HG02852 (cell line): ENCODE measurements at regions not wholly inside any gene's neighbourhood (a gene's known extent, or its start where the extent isn't known, plus 50 kb on each side); places are given as distances from the start of the nearest gene placed in this dataset.

Source experiments
- ATAC-seq: cut with Tn5 transposase; IDR thresholded peaks from one replicate; pipeline ENCODE4 v1.9.1; 2021; ENCODE audit warnings: mild to moderate bottlenecking, moderate library complexity; ENCODE audit not compliant: unreplicated experiment

GRCh38 chr5:63375851-63376250, 586.4 kb downstream of the HTR1A start:
- ATAC-seq: no peak

GRCh38 chr5:63374085-63374484, 588.2 kb downstream of the HTR1A start:
- no peak for ATAC-seq

- ATAC-seq: no peak
Observed at GRCh38 chr5:63351164-63351563, 611.1 kb downstream of the HTR1A start.

GRCh38 chr5:63346451-63346850, 615.8 kb downstream of the HTR1A start:
- no peak for ATAC-seq

GRCh38 chr5:63341442-63341841, 620.8 kb downstream of the HTR1A start:
- ATAC-seq: no peak

GRCh38 chr5:63323926-63324325, 638.3 kb downstream of the HTR1A start:
- no peak for ATAC-seq

GRCh38 chr5:63314551-63314950, 647.7 kb downstream of the HTR1A start:
- ATAC-seq: no peak

GRCh38 chr5:63310644-63311043, 651.6 kb downstream of the HTR1A start:
- no peak for ATAC-seq

- ATAC-seq: no peak
Observed at GRCh38 chr5:63306909-63307308, 655.3 kb downstream of the HTR1A start.

GRCh38 chr5:63293317-63293716, 668.9 kb downstream of the HTR1A start:
- no peak for ATAC-seq

GRCh38 chr5:63286724-63287123, 675.5 kb downstream of the HTR1A start:
- ATAC-seq: no peak

- ATAC-seq: no peak
Observed at GRCh38 chr5:63263411-63263810, 684.8 kb downstream of the LRRC70 start.

- no peak for ATAC-seq
Observed at GRCh38 chr5:63262185-63262981, 683.8 kb downstream of the LRRC70 start.

GRCh38 chr5:63261695-63262094, 683.1 kb downstream of the LRRC70 start:
- ATAC-seq: no peak

GRCh38 chr5:63255594-63255993, 677.0 kb downstream of the LRRC70 start:
- ATAC-seq: no peak

GRCh38 chr5:63250939-63251338, 672.3 kb downstream of the LRRC70 start:
- ATAC-seq: no peak

GRCh38 chr5:63249960-63250359, 671.3 kb downstream of the LRRC70 start:
- no peak for ATAC-seq

- no peak for ATAC-seq
Observed at GRCh38 chr5:63247651-63248050, 669.0 kb downstream of the LRRC70 start.

GRCh38 chr5:63245271-63245670, 666.7 kb downstream of the LRRC70 start:
- ATAC-seq: no peak

GRCh38 chr5:63240063-63240755, 661.6 kb downstream of the LRRC70 start:
- ATAC-seq: no peak

- ATAC-seq: no peak
Observed at GRCh38 chr5:63233911-63234310, 655.3 kb downstream of the LRRC70 start.

- no peak for ATAC-seq
Observed at GRCh38 chr5:63233361-63233760, 654.7 kb downstream of the LRRC70 start.
